PC-3 (cell line): ENCODE measurements at regions not wholly inside any gene's neighbourhood (a gene's known extent, or its start where the extent isn't known, plus 50 kb on each side); places are given as distances from the start of the nearest gene placed in this dataset.

Experiments
- EZH2 ChIP-seq: fragments of 300-600 bp; sonication (generic); IDR thresholded peaks from one replicate; pipeline ENCODE4 v1.6.1; 2017; ENCODE audit warnings: antibody characterized with exemption, mild to moderate bottlenecking, low read length; ENCODE audit not compliant: unreplicated experiment
- TF ChIP-seq, protein P1 (sequence below): fragments of 300-600 bp; sonication (generic); conservative IDR thresholded peaks from 2 replicates; pipeline ENCODE4 v1.5.1; 2017; ENCODE audit warnings: antibody characterized with exemption, low read depth, mild to moderate bottlenecking, low read length

DNA sequence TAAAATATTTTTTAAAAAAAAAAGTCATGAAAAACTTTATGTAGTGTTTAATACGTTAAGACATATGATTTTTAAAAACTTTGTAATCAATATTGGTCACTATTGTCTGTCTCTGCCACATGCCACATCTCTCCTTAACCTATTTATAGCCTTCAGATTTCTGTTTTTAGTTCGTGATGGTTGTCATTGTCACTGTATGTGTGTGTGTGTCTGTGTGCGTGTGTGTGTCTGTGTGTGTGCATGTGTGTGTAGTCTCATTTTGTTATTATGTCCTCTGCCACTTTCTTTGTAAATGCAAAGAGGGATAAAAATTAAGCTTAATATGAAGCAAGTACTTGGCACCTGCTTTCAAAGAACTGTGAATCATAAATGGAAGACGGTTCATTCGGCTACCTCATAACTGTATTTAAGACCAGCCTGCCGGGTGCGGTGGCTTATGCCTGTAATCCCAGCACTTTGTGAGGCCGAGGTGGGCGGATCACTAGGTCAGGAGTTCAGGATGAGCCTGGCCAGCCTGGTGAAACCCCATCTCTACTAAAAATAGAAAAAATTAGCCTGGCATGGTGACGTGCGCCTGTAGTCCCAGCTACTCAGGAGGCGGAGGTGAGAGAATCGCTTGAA, 354.0 kb downstream of the ARL4A start:
- TF ChIP-seq, protein P1, sequence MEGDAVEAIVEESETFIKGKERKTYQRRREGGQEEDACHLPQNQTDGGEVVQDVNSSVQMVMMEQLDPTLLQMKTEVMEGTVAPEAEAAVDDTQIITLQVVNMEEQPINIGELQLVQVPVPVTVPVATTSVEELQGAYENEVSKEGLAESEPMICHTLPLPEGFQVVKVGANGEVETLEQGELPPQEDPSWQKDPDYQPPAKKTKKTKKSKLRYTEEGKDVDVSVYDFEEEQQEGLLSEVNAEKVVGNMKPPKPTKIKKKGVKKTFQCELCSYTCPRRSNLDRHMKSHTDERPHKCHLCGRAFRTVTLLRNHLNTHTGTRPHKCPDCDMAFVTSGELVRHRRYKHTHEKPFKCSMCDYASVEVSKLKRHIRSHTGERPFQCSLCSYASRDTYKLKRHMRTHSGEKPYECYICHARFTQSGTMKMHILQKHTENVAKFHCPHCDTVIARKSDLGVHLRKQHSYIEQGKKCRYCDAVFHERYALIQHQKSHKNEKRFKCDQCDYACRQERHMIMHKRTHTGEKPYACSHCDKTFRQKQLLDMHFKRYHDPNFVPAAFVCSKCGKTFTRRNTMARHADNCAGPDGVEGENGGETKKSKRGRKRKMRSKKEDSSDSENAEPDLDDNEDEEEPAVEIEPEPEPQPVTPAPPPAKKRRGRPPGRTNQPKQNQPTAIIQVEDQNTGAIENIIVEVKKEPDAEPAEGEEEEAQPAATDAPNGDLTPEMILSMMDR: no peak
- TF ChIP-seq EZH2: no peak
